Lower leg skin (tissue), 3 donors: ENCODE measurements at regions not wholly inside any gene's neighbourhood (a gene's known extent, or its start where the extent isn't known, plus 50 kb on each side); places are given as distances from the start of the nearest gene placed in this dataset.

Experiments used
- POLR2A ChIP-seq, 2 donors: fragments of 450-650 bp; IDR thresholded peaks; one replicate each; pipeline ENCODE4 v1.6.1; 2016 to 2017; ENCODE audit warnings: antibody characterized with exemption in 2 of 2, mild to moderate bottlenecking in 1 of 2, moderate library complexity in 1 of 2
- TF ChIP-seq, protein P1 (sequence below), 3 donors: fragments of 450-650 bp; IDR thresholded peaks; one replicate each; pipeline ENCODE4 v1.5.1; 2016; ENCODE audit warnings: antibody characterized with exemption in 3 of 3, mild to moderate bottlenecking in 3 of 3, moderate library complexity in 2 of 3

DNA sequence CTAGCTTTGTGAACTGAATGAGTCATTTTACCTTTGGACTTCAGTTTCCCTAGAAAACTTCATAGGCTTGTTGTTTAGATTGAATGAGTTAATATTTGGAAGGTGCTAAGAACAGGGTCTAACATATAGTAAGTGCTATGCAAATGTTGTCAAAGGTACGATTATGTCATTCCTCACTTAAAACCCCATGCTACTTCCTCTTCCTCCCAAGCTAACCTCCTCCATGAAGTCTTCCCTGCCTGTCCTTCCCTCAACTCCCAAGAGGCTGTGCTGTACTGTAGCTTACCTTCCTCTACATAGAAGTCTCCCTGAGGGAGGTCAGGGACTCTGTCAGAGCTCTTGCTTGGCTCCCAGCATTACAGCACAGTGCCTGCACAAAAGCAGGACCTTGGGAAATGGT is 103.4 kb upstream of the PJA1 start:
- TF ChIP-seq POLR2A (IDR thresholded peaks at IDR 0.05), result no peak
- TF ChIP-seq, protein P1, sequence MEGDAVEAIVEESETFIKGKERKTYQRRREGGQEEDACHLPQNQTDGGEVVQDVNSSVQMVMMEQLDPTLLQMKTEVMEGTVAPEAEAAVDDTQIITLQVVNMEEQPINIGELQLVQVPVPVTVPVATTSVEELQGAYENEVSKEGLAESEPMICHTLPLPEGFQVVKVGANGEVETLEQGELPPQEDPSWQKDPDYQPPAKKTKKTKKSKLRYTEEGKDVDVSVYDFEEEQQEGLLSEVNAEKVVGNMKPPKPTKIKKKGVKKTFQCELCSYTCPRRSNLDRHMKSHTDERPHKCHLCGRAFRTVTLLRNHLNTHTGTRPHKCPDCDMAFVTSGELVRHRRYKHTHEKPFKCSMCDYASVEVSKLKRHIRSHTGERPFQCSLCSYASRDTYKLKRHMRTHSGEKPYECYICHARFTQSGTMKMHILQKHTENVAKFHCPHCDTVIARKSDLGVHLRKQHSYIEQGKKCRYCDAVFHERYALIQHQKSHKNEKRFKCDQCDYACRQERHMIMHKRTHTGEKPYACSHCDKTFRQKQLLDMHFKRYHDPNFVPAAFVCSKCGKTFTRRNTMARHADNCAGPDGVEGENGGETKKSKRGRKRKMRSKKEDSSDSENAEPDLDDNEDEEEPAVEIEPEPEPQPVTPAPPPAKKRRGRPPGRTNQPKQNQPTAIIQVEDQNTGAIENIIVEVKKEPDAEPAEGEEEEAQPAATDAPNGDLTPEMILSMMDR (IDR thresholded peaks at IDR 0.05), result no peak
